ENCODE measurements at regions not wholly inside any gene's neighbourhood (a gene's known extent, or its start where the extent isn't known, plus 50 kb on each side); places are given as distances from the start of the nearest gene placed in this dataset.

GRCh38 chr12:41980390-41980789, 164.3 kb downstream of the GXYLT1 start:
- CTCF ChIA-PET: no interaction called here

More at GRCh38 chr12:41980390-41980789, 164.3 kb downstream of the GXYLT1 start:
- in situ Hi-C loops (cut with MboI): no loop called here
- TF ChIP-seq CEBPB (IDR thresholded peaks at IDR 0.05; ENCODE audit: borderline replicate concordance in 1 of 2, low read depth in 2 of 2, low read length in 2 of 2): no peak
- TF ChIP-seq RFX5 (IDR thresholded peaks at IDR 0.05; ENCODE audit: low read depth, low read length): no peak
- TF ChIP-seq SREBF1 (IDR thresholded peaks at IDR 0.05; ENCODE audit: low read length): no peak
- no peak for TF ChIP-seq SMAD1 (IDR thresholded peaks at IDR 0.05; ENCODE audit: low read depth, partially characterized antibody)
- TF ChIP-seq CHD1 (IDR thresholded peaks at IDR 0.05; ENCODE audit: low read depth, low read length): no peak
- no peak for TF ChIP-seq WRNIP1 (IDR thresholded peaks at IDR 0.05; ENCODE audit: borderline replicate concordance, low read depth, low read length)
- no peak for TF ChIP-seq CEBPZ (IDR thresholded peaks at IDR 0.05; ENCODE audit: low read depth, low read length)
- no peak for TF ChIP-seq KAT2A (conservative IDR thresholded peaks at IDR 0.05; ENCODE audit: control insufficient read depth, low read depth, low read length)
- H3K36me3 ChIP-seq (ENCODE audit: control insufficient read depth in 2 of 2, insufficient read depth in 2 of 2, low read length in 1 of 2): no peaks in the 10 kb centered on the region
- SMC1A ChIA-PET (ENCODE audit: uncharacterized antibody, unreplicated experiment): interaction anchor here (0.7 to 1.2 kb wide), 2 partner anchors 15 to 44 kb away, joined by 3 to 4 read pairs; no protein-coding TSS in a partner anchor
- ATAC-seq: no peak
- POLR2A ChIA-PET: no interaction called here
- no peaks in the 10 kb centered on the region for H3K27me3 ChIP-seq (replicated peaks in 1 of 2; ENCODE audit: control insufficient read depth in 2 of 2, insufficient read depth in 2 of 2, low read length in 1 of 2)
- H3K4me3 ChIP-seq: no peak overlapping the region
- H3K79me2 ChIP-seq (ENCODE audit: control insufficient read depth, insufficient read depth, low read length): no peaks in the 10 kb centered on the region
- H2AFZ ChIP-seq (ENCODE audit: control insufficient read depth, low read depth, low read length): no peak overlapping the region
- no peaks in the 10 kb centered on the region for H4K20me1 ChIP-seq (ENCODE audit: control insufficient read depth, insufficient read depth)
- no peaks in the 10 kb centered on the region for H3K9me3 ChIP-seq (replicated peaks; ENCODE audit: control insufficient read depth, insufficient read depth, low read length)
- intact Hi-C loops (cut with micrococcal nuclease; ENCODE audit: unreplicated experiment): no loop called here
- WGBS (ENCODE audit: insufficient coverage, insufficient replicate concordance, low lambda C conversion rate, missing lambda C conversion rate): 4% methylated on average over 1 of the region's 1 CpG
- no peak overlapping the region for H3K9ac ChIP-seq (ENCODE audit: control insufficient read depth, insufficient read depth, low read length)
- no TSS peak for BruUV-seq (replicated peaks)
- no peaks in the 10 kb centered on the region for H3K4me1 ChIP-seq (ENCODE audit: control insufficient read depth, insufficient read depth, low read length)
- no peak for DNase-seq (ENCODE audit: low read depth, low spot score)
- H3K27ac ChIP-seq (ENCODE audit: control insufficient read depth, insufficient read depth): no peak overlapping the region
- H3K4me2 ChIP-seq (ENCODE audit: control insufficient read depth, insufficient read depth): no peak overlapping the region
- RAD21 ChIA-PET (ENCODE audit: unreplicated experiment): no interaction called here
- FAIRE-seq: no peak

Data from GM12878 (cell line).